ENCODE measurements at regions not wholly inside any gene's neighbourhood (a gene's known extent, or its start where the extent isn't known, plus 50 kb on each side); places are given as distances from the start of the nearest gene placed in this dataset.

DNA sequence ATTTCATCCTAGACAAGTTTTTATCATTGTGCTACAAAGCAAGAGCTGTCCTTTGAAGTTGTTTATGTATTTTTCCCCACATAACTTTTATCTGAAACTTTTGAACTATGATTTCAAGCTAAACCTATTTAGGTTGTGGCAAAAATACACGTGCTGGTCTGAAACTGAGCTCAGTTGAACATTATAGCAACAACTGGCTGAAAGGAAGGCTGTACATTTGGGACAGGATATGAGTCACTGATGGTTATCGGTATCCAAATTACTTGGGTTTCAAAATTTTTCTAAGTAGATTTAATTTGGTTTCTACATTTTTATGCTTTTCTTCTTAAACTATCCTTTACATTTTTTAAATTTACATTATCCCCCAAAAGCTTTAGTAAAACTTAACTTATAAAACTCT lies 627.3 kb upstream of the NUDT12 start:
- TF ChIP-seq, protein P1, sequence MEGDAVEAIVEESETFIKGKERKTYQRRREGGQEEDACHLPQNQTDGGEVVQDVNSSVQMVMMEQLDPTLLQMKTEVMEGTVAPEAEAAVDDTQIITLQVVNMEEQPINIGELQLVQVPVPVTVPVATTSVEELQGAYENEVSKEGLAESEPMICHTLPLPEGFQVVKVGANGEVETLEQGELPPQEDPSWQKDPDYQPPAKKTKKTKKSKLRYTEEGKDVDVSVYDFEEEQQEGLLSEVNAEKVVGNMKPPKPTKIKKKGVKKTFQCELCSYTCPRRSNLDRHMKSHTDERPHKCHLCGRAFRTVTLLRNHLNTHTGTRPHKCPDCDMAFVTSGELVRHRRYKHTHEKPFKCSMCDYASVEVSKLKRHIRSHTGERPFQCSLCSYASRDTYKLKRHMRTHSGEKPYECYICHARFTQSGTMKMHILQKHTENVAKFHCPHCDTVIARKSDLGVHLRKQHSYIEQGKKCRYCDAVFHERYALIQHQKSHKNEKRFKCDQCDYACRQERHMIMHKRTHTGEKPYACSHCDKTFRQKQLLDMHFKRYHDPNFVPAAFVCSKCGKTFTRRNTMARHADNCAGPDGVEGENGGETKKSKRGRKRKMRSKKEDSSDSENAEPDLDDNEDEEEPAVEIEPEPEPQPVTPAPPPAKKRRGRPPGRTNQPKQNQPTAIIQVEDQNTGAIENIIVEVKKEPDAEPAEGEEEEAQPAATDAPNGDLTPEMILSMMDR (IDR thresholded peaks at IDR 0.05; ENCODE audit: borderline replicate concordance): no peak
- intact Hi-C loops (cut with micrococcal nuclease): no loop called here

DNA sequence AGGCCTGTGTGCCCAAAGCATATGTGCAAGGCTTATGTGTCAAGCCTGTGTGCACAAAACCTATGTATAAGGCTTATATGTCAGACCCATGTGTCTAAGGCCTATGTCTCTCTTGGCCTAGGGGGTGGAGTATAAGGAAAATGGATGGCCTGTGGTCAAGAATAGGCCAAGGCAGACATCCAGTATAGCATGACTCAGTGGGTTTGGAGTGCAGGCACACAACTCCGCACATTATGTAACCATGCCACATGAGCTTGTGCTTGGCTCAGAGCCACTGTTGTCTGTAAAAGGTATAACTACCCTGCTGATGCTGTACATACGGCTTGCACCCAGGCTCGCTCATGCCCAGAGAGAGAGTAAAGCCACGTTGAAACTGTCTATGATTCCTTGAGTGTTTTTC lies 626.4 kb upstream of the NUDT12 start:
- no peak for DNase-seq
- no peak overlapping the region for H3K27ac ChIP-seq (replicated peaks)
- intact Hi-C loops (cut with micrococcal nuclease): no loop called here
- TF ChIP-seq, protein P1 (IDR thresholded peaks at IDR 0.05; ENCODE audit: borderline replicate concordance): no peak
- no peaks in the 10 kb centered on the region for H3K4me1 ChIP-seq
- H3K9me3 ChIP-seq (replicated peaks): peaks cover 4% of the 10 kb centered on the region
- H3K4me3 ChIP-seq: no peak overlapping the region
- H3K27me3 ChIP-seq (ENCODE audit: low read depth): no peaks in the 10 kb centered on the region
- no peaks in the 10 kb centered on the region for H3K36me3 ChIP-seq

More for the DNA sequence above, 627.3 kb upstream of the NUDT12 start:
- Histone ChIP-seq H3K27me3 (ENCODE audit: low read depth) (no peaks in the 10 kb centered on the region), H3K4me1 (no peaks in the 10 kb centered on the region), H3K4me3 (no peak overlapping the region), H3K36me3 (no peaks in the 10 kb centered on the region), H3K27ac (replicated peaks) (no peak overlapping the region), H3K9me3 (replicated peaks) (peaks cover 4% of the 10 kb centered on the region)
- DNase-seq: no peak

DNA sequence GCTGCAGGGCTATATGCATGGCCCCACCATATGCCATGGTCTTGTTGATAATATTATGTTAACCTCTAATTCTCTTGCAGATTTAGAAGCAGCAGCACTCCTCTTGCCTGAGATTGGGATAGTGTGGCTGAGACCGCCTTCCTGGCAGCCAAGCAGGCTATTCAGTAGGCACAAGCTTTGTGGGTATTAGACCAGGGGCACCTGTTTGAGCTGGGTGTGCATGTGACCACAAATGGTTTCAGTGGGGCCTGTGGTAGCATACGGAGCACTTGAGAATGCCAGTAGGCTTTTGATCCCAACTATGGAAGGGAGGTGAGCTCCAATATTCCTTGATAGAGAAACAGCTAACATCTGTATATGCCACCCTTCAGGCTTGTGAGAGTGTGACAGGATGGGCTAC lies 625.1 kb upstream of the NUDT12 start:
- no peak for DNase-seq
- Histone ChIP-seq H3K36me3 (no peaks in the 10 kb centered on the region), H3K27me3 (ENCODE audit: low read depth) (no peaks in the 10 kb centered on the region), H3K4me1 (no peaks in the 10 kb centered on the region), H3K27ac (replicated peaks) (no peak overlapping the region), H3K4me3 (no peak overlapping the region), H3K9me3 (replicated peaks) (peaks cover 4% of the 10 kb centered on the region)
- intact Hi-C loops (cut with micrococcal nuclease): no loop called here
- TF ChIP-seq, protein P1 (IDR thresholded peaks at IDR 0.05; ENCODE audit: borderline replicate concordance): no peak

DNA sequence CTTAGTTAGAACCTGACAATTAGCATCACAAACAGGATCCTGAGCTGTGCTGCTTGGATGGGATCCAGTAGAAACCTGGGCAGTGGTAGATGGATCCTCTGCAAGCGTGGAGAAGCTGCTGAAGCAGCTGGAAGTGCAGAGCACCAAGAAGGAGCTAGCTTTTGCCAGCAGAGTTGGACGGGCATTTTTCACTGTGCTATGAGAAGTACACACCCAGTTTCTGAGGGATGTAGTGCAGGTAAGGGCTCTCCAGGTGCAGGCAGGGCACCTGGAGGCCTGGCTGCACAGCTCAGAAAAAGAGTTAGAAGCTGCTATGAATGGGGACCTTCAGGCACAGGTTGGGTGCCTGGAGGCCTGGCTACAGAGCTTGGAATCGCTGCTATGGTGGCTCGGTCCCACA lies 623.9 kb upstream of the NUDT12 start:
- DNase-seq: no peak
- Histone ChIP-seq H3K27ac (replicated peaks) (no peak overlapping the region), H3K4me3 (no peak overlapping the region), H3K9me3 (replicated peaks) (peaks cover 4% of the 10 kb centered on the region), H3K36me3 (no peaks in the 10 kb centered on the region), H3K27me3 (ENCODE audit: low read depth) (no peaks in the 10 kb centered on the region), H3K4me1 (no peaks in the 10 kb centered on the region)
- intact Hi-C loops (cut with micrococcal nuclease): no loop called here
- TF ChIP-seq, protein P1 (IDR thresholded peaks at IDR 0.05; ENCODE audit: borderline replicate concordance): no peak

DNA sequence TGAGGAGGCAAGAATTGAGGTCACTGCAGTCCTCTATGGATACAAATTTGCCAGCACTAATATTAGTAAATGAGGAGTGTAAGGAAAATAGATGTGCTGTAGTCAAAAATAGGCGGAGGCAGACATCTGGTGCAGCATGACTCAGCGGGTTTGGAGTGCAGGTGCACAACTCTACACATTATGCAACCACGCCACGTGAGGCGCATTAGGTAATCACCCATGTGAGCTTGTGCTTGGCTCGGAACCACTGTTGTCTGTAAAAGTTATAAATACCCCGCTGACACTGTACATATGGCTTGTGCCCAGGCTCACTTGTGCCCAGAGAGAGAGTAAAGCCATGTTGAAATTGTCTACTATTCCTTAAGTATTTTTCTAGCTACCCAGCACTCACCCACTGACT lies 623.5 kb upstream of the NUDT12 start:
- Histone ChIP-seq H3K4me1 (no peaks in the 10 kb centered on the region), H3K36me3 (no peaks in the 10 kb centered on the region), H3K27me3 (ENCODE audit: low read depth) (no peaks in the 10 kb centered on the region), H3K27ac (replicated peaks) (no peak overlapping the region), H3K4me3 (no peak overlapping the region), H3K9me3 (replicated peaks) (peaks cover 4% of the 10 kb centered on the region)
- intact Hi-C loops (cut with micrococcal nuclease): no loop called here
- TF ChIP-seq, protein P1 (IDR thresholded peaks at IDR 0.05; ENCODE audit: borderline replicate concordance): no peak
- DNase-seq: no peak

DNA sequence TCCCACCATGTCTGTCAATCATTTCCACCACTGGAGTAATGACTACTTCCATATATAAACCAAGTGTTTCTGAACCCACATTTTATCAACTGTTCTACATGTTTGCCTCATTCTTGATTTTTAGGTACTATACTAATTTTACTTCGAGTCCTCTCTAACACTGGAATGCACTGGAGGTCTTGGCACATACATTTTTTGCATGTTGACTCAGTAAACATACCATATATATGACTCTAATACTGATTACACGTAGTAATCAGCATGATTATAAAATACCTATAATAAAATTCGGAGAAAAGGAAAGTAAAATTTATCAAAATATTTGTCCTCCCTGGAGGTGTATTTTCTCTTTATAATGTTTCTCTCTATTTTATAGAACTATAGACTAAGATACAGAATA lies 621.7 kb upstream of the NUDT12 start:
- H3K4me1 ChIP-seq: no peaks in the 10 kb centered on the region
- peaks cover 20% of the 10 kb centered on the region for H3K9me3 ChIP-seq (replicated peaks)
- TF ChIP-seq, protein P1 (IDR thresholded peaks at IDR 0.05; ENCODE audit: borderline replicate concordance): no peak
- H3K27ac ChIP-seq (replicated peaks): no peak overlapping the region
- no peak overlapping the region for H3K4me3 ChIP-seq
- H3K36me3 ChIP-seq: no peaks in the 10 kb centered on the region
- no peak for DNase-seq
- intact Hi-C loops (cut with micrococcal nuclease): no loop called here
- no peaks in the 10 kb centered on the region for H3K27me3 ChIP-seq (ENCODE audit: low read depth)

Data from left ventricle myocardium inferior (tissue), 1 donor.